ENCODE measurements at regions not wholly inside any gene's neighbourhood (a gene's known extent, or its start where the extent isn't known, plus 50 kb on each side); places are given as distances from the start of the nearest gene placed in this dataset.

- no peak overlapping the region for H3K4me3 Mint-ChIP-seq
- H3K9me3 ChIP-seq (ENCODE audit: control insufficient read depth, low read length, poor library complexity, severe bottlenecking) = no peaks in the 10 kb centered on the region
- H3K36me3 Mint-ChIP-seq (ENCODE audit: low read depth) = no peaks in the 10 kb centered on the region
- peaks cover 6% of the 10 kb centered on the region for H3K27me3 Mint-ChIP-seq
- ATAC-seq (no peak), DNase-seq (no peak)
- H3K27ac Mint-ChIP-seq = no peak overlapping the region
- H3K4me1 Mint-ChIP-seq = no peaks in the 10 kb centered on the region
These were observed 432.5 kb downstream of the GADD45G start for GRCh38 chr9:90037146-90037797.

GRCh38 chr9:90038763-90039162 lies 434.0 kb downstream of the GADD45G start:
- no peaks in the 10 kb centered on the region for H3K9me3 ChIP-seq (ENCODE audit: control insufficient read depth, low read length, poor library complexity, severe bottlenecking)
- Mint-ChIP-seq H3K27me3 (no peaks in the 10 kb centered on the region), H3K36me3 (ENCODE audit: low read depth) (no peaks in the 10 kb centered on the region), H3K4me1 (no peaks in the 10 kb centered on the region), H3K4me3 (no peak overlapping the region), H3K27ac (no peak overlapping the region)
- DNase-seq = no peak
- ATAC-seq = no peak

GRCh38 chr9:90044263-90044662 lies 439.5 kb downstream of the GADD45G start:
- H3K4me1 Mint-ChIP-seq = peaks cover 3% of the 10 kb centered on the region
- H3K27ac Mint-ChIP-seq = no peak overlapping the region
- H3K27me3 Mint-ChIP-seq = peaks cover 4% of the 10 kb centered on the region
- ATAC-seq (no peak), DNase-seq (no peak)
- no peaks in the 10 kb centered on the region for H3K36me3 Mint-ChIP-seq (ENCODE audit: low read depth)
- H3K4me3 Mint-ChIP-seq = no peak overlapping the region
- peaks cover 2% of the 10 kb centered on the region for H3K9me3 ChIP-seq (ENCODE audit: control insufficient read depth, low read length, poor library complexity, severe bottlenecking)

GRCh38 chr9:90044710-90045151 lies 439.9 kb downstream of the GADD45G start:
- Mint-ChIP-seq H3K27me3 (peaks cover 4% of the 10 kb centered on the region), H3K4me1 (peaks cover 3% of the 10 kb centered on the region), H3K36me3 (ENCODE audit: low read depth) (no peaks in the 10 kb centered on the region), H3K27ac (no peak overlapping the region), H3K4me3 (no peak overlapping the region)
- no peak for DNase-seq
- H3K9me3 ChIP-seq (ENCODE audit: control insufficient read depth, low read length, poor library complexity, severe bottlenecking) = peaks cover 2% of the 10 kb centered on the region
- no peak for ATAC-seq

GRCh38 chr9:90046317-90046861 lies 441.6 kb downstream of the GADD45G start:
- DNase-seq (no peak), ATAC-seq (no peak)
- no peaks in the 10 kb centered on the region for H3K36me3 Mint-ChIP-seq (ENCODE audit: low read depth)
- H3K4me1 Mint-ChIP-seq = peaks cover 3% of the 10 kb centered on the region
- H3K27ac Mint-ChIP-seq = no peak overlapping the region
- no peak overlapping the region for H3K4me3 Mint-ChIP-seq
- peaks cover 2% of the 10 kb centered on the region for H3K9me3 ChIP-seq (ENCODE audit: control insufficient read depth, low read length, poor library complexity, severe bottlenecking)
- H3K27me3 Mint-ChIP-seq = peaks cover 4% of the 10 kb centered on the region

GRCh38 chr9:90047828-90048227 lies 443.0 kb downstream of the GADD45G start:
- Mint-ChIP-seq H3K4me3 (no peak overlapping the region), H3K36me3 (ENCODE audit: low read depth) (no peaks in the 10 kb centered on the region), H3K27ac (no peak overlapping the region), H3K27me3 (peaks cover 15% of the 10 kb centered on the region), H3K4me1 (peaks cover 3% of the 10 kb centered on the region)
- DNase-seq (no peak), ATAC-seq (no peak)
- peaks cover 2% of the 10 kb centered on the region for H3K9me3 ChIP-seq (ENCODE audit: control insufficient read depth, low read length, poor library complexity, severe bottlenecking)

GRCh38 chr9:90052366-90052765 lies 447.6 kb downstream of the GADD45G start:
- ATAC-seq (no peak), DNase-seq (no peak)
- no peak overlapping the region for H3K4me3 Mint-ChIP-seq
- H3K4me1 Mint-ChIP-seq = no peaks in the 10 kb centered on the region
- peaks cover 2% of the 10 kb centered on the region for H3K9me3 ChIP-seq (ENCODE audit: control insufficient read depth, low read length, poor library complexity, severe bottlenecking)
- peaks cover 39% of the 10 kb centered on the region for H3K27me3 Mint-ChIP-seq
- no peak overlapping the region for H3K27ac Mint-ChIP-seq
- no peaks in the 10 kb centered on the region for H3K36me3 Mint-ChIP-seq (ENCODE audit: low read depth)

- Mint-ChIP-seq H3K4me1 (no peaks in the 10 kb centered on the region), H3K27ac (no peak overlapping the region), H3K27me3 (peaks cover 45% of the 10 kb centered on the region), H3K4me3 (no peak overlapping the region), H3K36me3 (ENCODE audit: low read depth) (no peaks in the 10 kb centered on the region)
- peaks cover 2% of the 10 kb centered on the region for H3K9me3 ChIP-seq (ENCODE audit: control insufficient read depth, low read length, poor library complexity, severe bottlenecking)
- DNase-seq = no peak
- ATAC-seq = no peak
These were observed 448.2 kb downstream of the GADD45G start for GRCh38 chr9:90053027-90053426.

GRCh38 chr9:90054810-90055209 lies 450.0 kb downstream of the GADD45G start:
- Mint-ChIP-seq H3K27me3 (peaks cover 62% of the 10 kb centered on the region), H3K4me1 (no peaks in the 10 kb centered on the region), H3K4me3 (no peak overlapping the region), H3K36me3 (ENCODE audit: low read depth) (no peaks in the 10 kb centered on the region), H3K27ac (no peak overlapping the region)
- no peak for DNase-seq
- ATAC-seq = no peak
- H3K9me3 ChIP-seq (ENCODE audit: control insufficient read depth, low read length, poor library complexity, severe bottlenecking) = no peaks in the 10 kb centered on the region

- Mint-ChIP-seq H3K27me3 (peaks cover 63% of the 10 kb centered on the region), H3K4me3 (no peak overlapping the region), H3K36me3 (ENCODE audit: low read depth) (no peaks in the 10 kb centered on the region), H3K4me1 (no peaks in the 10 kb centered on the region), H3K27ac (no peak overlapping the region)
- H3K9me3 ChIP-seq (ENCODE audit: control insufficient read depth, low read length, poor library complexity, severe bottlenecking) = no peaks in the 10 kb centered on the region
- ATAC-seq (no peak), DNase-seq (no peak)
These were observed 450.4 kb downstream of the GADD45G start for GRCh38 chr9:90055226-90055625.

GRCh38 chr9:90057361-90057760 lies 452.5 kb downstream of the GADD45G start:
- Mint-ChIP-seq H3K4me1 (peaks cover 2% of the 10 kb centered on the region), H3K4me3 (no peak overlapping the region), H3K27me3 (peaks cover 61% of the 10 kb centered on the region), H3K27ac (no peak overlapping the region), H3K36me3 (ENCODE audit: low read depth) (no peaks in the 10 kb centered on the region)
- no peak for DNase-seq
- no peak for ATAC-seq
- no peaks in the 10 kb centered on the region for H3K9me3 ChIP-seq (ENCODE audit: control insufficient read depth, low read length, poor library complexity, severe bottlenecking)

GRCh38 chr9:90058182-90058763 lies 453.5 kb downstream of the GADD45G start:
- Mint-ChIP-seq H3K36me3 (ENCODE audit: low read depth) (no peaks in the 10 kb centered on the region), H3K27ac (no peak overlapping the region), H3K27me3 (peaks cover 58% of the 10 kb centered on the region), H3K4me1 (peaks cover 2% of the 10 kb centered on the region), H3K4me3 (no peak overlapping the region)
- DNase-seq = no peak
- ATAC-seq = no peak
- no peaks in the 10 kb centered on the region for H3K9me3 ChIP-seq (ENCODE audit: control insufficient read depth, low read length, poor library complexity, severe bottlenecking)

- Mint-ChIP-seq H3K27ac (no peak overlapping the region), H3K27me3 (peaks cover 55% of the 10 kb centered on the region), H3K36me3 (ENCODE audit: low read depth) (no peaks in the 10 kb centered on the region), H3K4me1 (peaks cover 2% of the 10 kb centered on the region), H3K4me3 (no peak overlapping the region)
- DNase-seq = no peak
- ATAC-seq = no peak
- H3K9me3 ChIP-seq (ENCODE audit: control insufficient read depth, low read length, poor library complexity, severe bottlenecking) = no peaks in the 10 kb centered on the region
These were observed 454.6 kb downstream of the GADD45G start for GRCh38 chr9:90059436-90059835.

- H3K27me3 Mint-ChIP-seq = peaks cover 51% of the 10 kb centered on the region
- ATAC-seq = no peak
These were observed 455.4 kb downstream of the GADD45G start for GRCh38 chr9:90060256-90060655.

More at GRCh38 chr9:90060256-90060655, 455.4 kb downstream of the GADD45G start:
- no peak overlapping the region for H3K27ac Mint-ChIP-seq
- H3K4me3 Mint-ChIP-seq = no peak overlapping the region
- H3K9me3 ChIP-seq (ENCODE audit: control insufficient read depth, low read length, poor library complexity, severe bottlenecking) = no peaks in the 10 kb centered on the region
- H3K36me3 Mint-ChIP-seq (ENCODE audit: low read depth) = no peaks in the 10 kb centered on the region
- no peak for DNase-seq
- H3K4me1 Mint-ChIP-seq = peaks cover 2% of the 10 kb centered on the region
